Activated naive CD8-positive, alpha-beta T cell treated with anti-CD3 and anti-CD28 coated beads, Interleukin-2, amount 50 U/mL, for 24 hours (primary cell): ENCODE measurements at regions not wholly inside any gene's neighbourhood (a gene's known extent, or its start where the extent isn't known, plus 50 kb on each side); places are given as distances from the start of the nearest gene placed in this dataset.
"Not testable (repeated sequence)": the region's sequence is repeated elsewhere in the genome, so short reads cannot be mapped to it uniquely, and the experiment has no call there.

Source experiments
- ATAC-seq: fragments of 150-1000 bp; cut with Tn5 transposase; one replicate; pipeline ENCODE4 v1.10.0; 2021
- DNase-seq: peaks from one replicate; pipeline ENCODE4 v3.0.0; 2021
- H3K27ac Mint-ChIP-seq: one replicate; pipeline ENCODE4 v1.8.0; 2021; ENCODE audit warnings: mild to moderate bottlenecking, mixed read lengths
- H3K27me3 Mint-ChIP-seq: one replicate; pipeline ENCODE4 v1.8.0; 2021; ENCODE audit warnings: mixed read lengths
- H3K36me3 Mint-ChIP-seq: one replicate; pipeline ENCODE4 v1.8.0; 2021; ENCODE audit warnings: low read depth, mixed read lengths
- H3K4me1 Mint-ChIP-seq: one replicate; pipeline ENCODE4 v1.8.0; 2021; ENCODE audit warnings: mixed read lengths
- H3K4me3 Mint-ChIP-seq: one replicate; pipeline ENCODE4 v1.8.0; 2021; ENCODE audit warnings: mild to moderate bottlenecking, moderate library complexity, mixed read lengths
- H3K9me3 Mint-ChIP-seq: one replicate; pipeline ENCODE4 v1.8.0; 2021; ENCODE audit warnings: mixed read lengths

DNA sequence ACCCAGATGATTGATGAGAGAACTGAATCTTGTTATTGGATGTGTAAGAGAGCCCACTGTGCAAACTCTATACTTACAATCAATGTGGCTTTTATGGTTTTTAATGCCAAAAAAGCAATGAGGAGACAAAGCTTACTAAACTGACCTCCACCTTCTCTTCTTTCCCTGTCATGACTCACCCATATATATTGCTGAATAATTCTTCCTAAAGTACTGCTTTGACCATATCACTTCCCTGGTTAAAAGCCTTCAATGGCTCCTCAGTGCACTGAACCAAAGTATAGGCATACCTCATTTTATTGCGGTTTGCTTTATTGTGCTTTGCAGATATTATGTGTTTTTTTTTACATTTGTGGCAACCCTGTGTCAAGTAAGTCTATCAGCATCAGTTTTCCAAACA lies 138.4 kb upstream of the PELI2 start:
- Mint-ChIP-seq H3K4me3 (no peak overlapping the region), H3K36me3 (peaks cover 1% of the 10 kb centered on the region), H3K4me1 (peaks cover 8% of the 10 kb centered on the region), H3K9me3 (peaks cover 5% of the 10 kb centered on the region), H3K27ac (no peak overlapping the region), H3K27me3 (peaks cover 14% of the 10 kb centered on the region)
- DNase-seq (no peak), ATAC-seq (no peak)

- H3K4me1 Mint-ChIP-seq = peaks cover 8% of the 10 kb centered on the region
- peaks cover 1% of the 10 kb centered on the region for H3K36me3 Mint-ChIP-seq
- no peak overlapping the region for H3K4me3 Mint-ChIP-seq
- no peak for DNase-seq
- ATAC-seq = peak; percentile 94
- peaks cover 5% of the 10 kb centered on the region for H3K9me3 Mint-ChIP-seq
- H3K27me3 Mint-ChIP-seq = peaks cover 23% of the 10 kb centered on the region
- H3K27ac Mint-ChIP-seq = no peak overlapping the region
These were observed 137.2 kb upstream of the PELI2 start for GRCh38 chr14:55980970-55981369.

GRCh38 chr14:55986069-55986468 lies 132.1 kb upstream of the PELI2 start:
- Mint-ChIP-seq H3K9me3 (no peaks in the 10 kb centered on the region), H3K27me3 (peaks cover 29% of the 10 kb centered on the region)
- DNase-seq = no peak

GRCh38 chr14:56000846-56001245 lies 117.4 kb upstream of the PELI2 start:
- Mint-ChIP-seq H3K9me3 (peaks cover 19% of the 10 kb centered on the region), H3K4me3 (no peak overlapping the region), H3K36me3 (peaks cover 9% of the 10 kb centered on the region), H3K27ac (no peak overlapping the region), H3K4me1 (peaks cover 42% of the 10 kb centered on the region), H3K27me3 (peaks cover 77% of the 10 kb centered on the region)
- ATAC-seq = no peak
- DNase-seq = no peak

More at GRCh38 chr14:55986069-55986468, 132.1 kb upstream of the PELI2 start:
- ATAC-seq = no peak
- Mint-ChIP-seq H3K4me1 (no peaks in the 10 kb centered on the region), H3K36me3 (no peaks in the 10 kb centered on the region), H3K27ac (no peak overlapping the region), H3K4me3 (no peak overlapping the region)

DNA sequence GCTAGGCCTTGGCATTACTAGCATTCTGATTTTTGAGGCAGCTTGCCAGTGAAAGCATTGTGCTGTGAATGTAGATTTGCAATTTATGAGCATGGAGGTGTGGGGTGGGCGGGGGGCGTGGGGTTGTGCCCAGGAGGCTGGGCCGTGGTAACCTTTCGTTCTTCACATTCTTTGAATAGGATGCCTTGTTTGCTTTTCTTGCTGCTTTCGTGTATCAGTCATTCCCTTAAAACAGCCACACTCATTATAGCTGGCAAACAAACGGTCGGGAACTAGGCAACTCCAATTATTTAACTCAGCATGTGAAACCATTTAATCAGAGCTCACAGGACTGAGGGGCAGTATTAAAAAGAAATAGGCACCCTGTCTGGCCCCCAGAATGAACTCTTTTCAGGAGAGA lies 115.9 kb upstream of the PELI2 start:
- Mint-ChIP-seq H3K27ac (no peak overlapping the region), H3K9me3 (peaks cover 18% of the 10 kb centered on the region), H3K4me1 (peaks cover 42% of the 10 kb centered on the region), H3K36me3 (peaks cover 9% of the 10 kb centered on the region), H3K27me3 (peaks cover 67% of the 10 kb centered on the region), H3K4me3 (no peak overlapping the region)
- DNase-seq (no peak), ATAC-seq (no peak)

DNA sequence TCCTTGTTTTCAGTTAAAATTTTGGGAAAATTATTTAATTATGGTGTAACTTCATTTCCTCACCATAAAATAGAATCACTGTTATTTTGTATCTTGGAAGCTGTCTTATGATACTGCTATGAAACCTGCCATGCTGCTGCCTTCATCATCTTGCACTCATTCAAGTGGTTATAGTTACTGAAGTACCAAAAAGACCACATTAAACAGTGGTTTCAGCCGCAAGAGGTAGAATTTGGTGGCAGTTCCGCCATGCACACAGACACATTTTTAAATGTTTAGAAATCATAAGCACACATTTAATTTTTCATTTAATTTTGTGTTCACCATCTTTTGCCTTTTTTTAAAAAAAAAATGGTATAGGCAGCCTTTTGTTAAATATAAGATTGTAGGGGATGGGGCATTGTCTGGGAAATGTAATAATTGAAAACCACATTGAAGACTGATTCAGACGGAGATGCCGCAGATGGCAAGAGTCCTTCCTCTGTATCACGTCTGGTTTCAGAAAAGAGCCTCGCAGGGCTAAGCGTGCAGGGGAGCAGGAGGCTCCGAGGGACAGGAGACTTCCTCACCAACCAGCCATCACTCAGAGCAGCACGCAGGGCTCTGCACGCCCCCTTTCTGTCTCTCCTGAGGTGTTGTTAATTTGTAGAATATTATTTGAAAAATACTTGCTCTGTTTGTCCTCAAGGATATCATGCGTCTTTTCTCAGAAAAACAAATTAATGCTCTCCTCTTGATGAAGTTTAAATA lies 115.2 kb upstream of the PELI2 start:
- Mint-ChIP-seq H3K4me1 (peaks cover 42% of the 10 kb centered on the region), H3K9me3 (peaks cover 11% of the 10 kb centered on the region), H3K4me3 (peak overlapping the region; percentile 15), H3K36me3 (peaks cover 11% of the 10 kb centered on the region), H3K27me3 (peaks cover 68% of the 10 kb centered on the region), H3K27ac (peak overlapping the region; percentile 77)
- DNase-seq (peak; percentile 56), ATAC-seq (peak; percentile 98)

DNA sequence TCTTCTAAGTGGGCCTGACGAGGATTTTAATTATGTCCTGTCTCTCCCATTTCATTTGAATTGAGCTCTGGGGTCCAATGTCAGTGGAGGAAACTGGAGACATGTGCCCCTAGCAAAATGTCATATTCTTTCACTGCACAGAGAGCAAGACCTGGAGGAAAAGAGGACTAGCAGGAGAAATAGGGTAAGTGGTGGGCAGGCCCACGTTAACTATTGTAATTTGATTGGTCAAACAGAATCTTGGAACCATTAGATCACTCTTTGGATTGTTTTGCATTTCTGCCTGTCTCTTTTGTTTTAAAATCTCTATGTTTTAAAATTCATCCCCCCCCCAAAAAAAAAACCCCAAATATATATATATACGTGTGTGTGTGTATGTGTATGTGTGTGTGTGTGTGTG lies 113.9 kb upstream of the PELI2 start:
- no peak overlapping the region for H3K27ac Mint-ChIP-seq
- peaks cover 69% of the 10 kb centered on the region for H3K27me3 Mint-ChIP-seq
- H3K4me3 Mint-ChIP-seq = peak overlapping the region; percentile 45

GRCh38 chr14:56004786-56005185 lies 113.4 kb upstream of the PELI2 start:
- Mint-ChIP-seq H3K36me3 (peaks cover 8% of the 10 kb centered on the region), H3K9me3 (peaks cover 8% of the 10 kb centered on the region), H3K4me1 (peaks cover 40% of the 10 kb centered on the region), H3K27me3 (peaks cover 72% of the 10 kb centered on the region), H3K27ac (no peak overlapping the region), H3K4me3 (peak overlapping the region; percentile 45)
- peak; percentile 53 for ATAC-seq
- DNase-seq = peak; percentile 28

More for the DNA sequence above, 113.9 kb upstream of the PELI2 start:
- H3K4me1 Mint-ChIP-seq = peaks cover 40% of the 10 kb centered on the region
- DNase-seq (no peak), ATAC-seq (no peak)
- peaks cover 6% of the 10 kb centered on the region for H3K36me3 Mint-ChIP-seq
- peaks cover 7% of the 10 kb centered on the region for H3K9me3 Mint-ChIP-seq

GRCh38 chr14:56005191-56006053 lies 112.8 kb upstream of the PELI2 start:
- DNase-seq (no peak), ATAC-seq (no peak)
- H3K27me3 Mint-ChIP-seq = peaks cover 69% of the 10 kb centered on the region
- H3K27ac Mint-ChIP-seq = no peak overlapping the region
- H3K9me3 Mint-ChIP-seq = peaks cover 8% of the 10 kb centered on the region
- H3K4me3 Mint-ChIP-seq = peak overlapping the region; percentile 45
- peaks cover 40% of the 10 kb centered on the region for H3K4me1 Mint-ChIP-seq
- peaks cover 8% of the 10 kb centered on the region for H3K36me3 Mint-ChIP-seq

GRCh38 chr14:56007491-56007890 lies 110.7 kb upstream of the PELI2 start:
- H3K9me3 Mint-ChIP-seq, DNase-seq, H3K4me3 Mint-ChIP-seq, H3K27ac Mint-ChIP-seq, ATAC-seq, H3K36me3 Mint-ChIP-seq: not testable (repeated sequence)
- peaks cover 52% of the 10 kb centered on the region for H3K27me3 Mint-ChIP-seq
- H3K4me1 Mint-ChIP-seq = peaks cover 33% of the 10 kb centered on the region

DNA sequence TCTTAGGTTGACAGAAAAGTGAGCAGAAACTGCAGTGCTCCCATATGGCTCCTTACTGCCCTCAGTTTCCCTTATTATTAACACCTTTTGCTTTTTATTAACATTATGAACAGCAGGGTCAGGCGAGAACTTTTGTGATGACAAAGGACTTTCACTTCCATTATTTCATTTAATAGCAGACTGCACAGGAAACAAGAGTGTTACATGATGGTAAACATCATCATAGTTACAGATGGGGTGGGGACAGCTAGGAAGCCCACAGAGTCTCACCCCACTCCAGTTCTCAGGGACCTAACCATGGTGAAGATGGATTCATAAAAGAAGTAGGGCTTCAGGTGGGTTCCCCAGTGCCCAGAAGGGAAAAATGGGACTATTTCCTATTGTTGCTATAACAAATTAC lies 110.1 kb upstream of the PELI2 start:
- peaks cover 8% of the 10 kb centered on the region for H3K9me3 Mint-ChIP-seq
- no peak for ATAC-seq
- no peak overlapping the region for H3K4me3 Mint-ChIP-seq
- no peak overlapping the region for H3K27ac Mint-ChIP-seq
- peaks cover 51% of the 10 kb centered on the region for H3K27me3 Mint-ChIP-seq
- H3K36me3 Mint-ChIP-seq = peaks cover 5% of the 10 kb centered on the region
- no peak for DNase-seq
- peaks cover 26% of the 10 kb centered on the region for H3K4me1 Mint-ChIP-seq

GRCh38 chr14:56008661-56009060 lies 109.5 kb upstream of the PELI2 start:
- Mint-ChIP-seq H3K27me3 (peaks cover 48% of the 10 kb centered on the region), H3K4me1 (peaks cover 21% of the 10 kb centered on the region), H3K9me3 (peaks cover 11% of the 10 kb centered on the region)
- ATAC-seq, H3K27ac Mint-ChIP-seq, DNase-seq, H3K36me3 Mint-ChIP-seq, H3K4me3 Mint-ChIP-seq: not testable (repeated sequence)

DNA sequence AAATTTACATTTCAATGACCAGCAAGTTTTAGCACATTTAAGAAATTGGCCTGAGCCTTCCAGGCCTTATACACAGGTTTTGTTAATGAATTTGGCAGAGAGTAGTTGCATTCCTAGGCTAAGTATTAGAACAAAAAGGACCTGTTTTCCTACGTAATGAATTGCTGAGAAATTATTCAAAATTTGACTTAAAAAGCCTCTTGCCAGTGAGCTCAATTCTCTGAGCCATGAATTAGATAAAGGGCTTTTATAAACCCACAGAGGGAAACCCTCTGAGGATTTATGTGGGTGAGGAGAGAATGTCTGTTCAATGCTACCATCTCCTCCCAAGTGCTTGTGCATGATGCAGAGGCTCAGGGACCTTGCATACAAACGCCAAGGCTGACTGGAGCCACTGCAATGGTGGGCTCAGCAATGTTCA lies 94.5 kb upstream of the PELI2 start:
- Mint-ChIP-seq H3K36me3 (no peaks in the 10 kb centered on the region), H3K9me3 (peaks cover 4% of the 10 kb centered on the region), H3K4me3 (no peak overlapping the region), H3K27me3 (peaks cover 12% of the 10 kb centered on the region), H3K27ac (no peak overlapping the region), H3K4me1 (no peaks in the 10 kb centered on the region)
- DNase-seq (no peak), ATAC-seq (no peak)

DNA sequence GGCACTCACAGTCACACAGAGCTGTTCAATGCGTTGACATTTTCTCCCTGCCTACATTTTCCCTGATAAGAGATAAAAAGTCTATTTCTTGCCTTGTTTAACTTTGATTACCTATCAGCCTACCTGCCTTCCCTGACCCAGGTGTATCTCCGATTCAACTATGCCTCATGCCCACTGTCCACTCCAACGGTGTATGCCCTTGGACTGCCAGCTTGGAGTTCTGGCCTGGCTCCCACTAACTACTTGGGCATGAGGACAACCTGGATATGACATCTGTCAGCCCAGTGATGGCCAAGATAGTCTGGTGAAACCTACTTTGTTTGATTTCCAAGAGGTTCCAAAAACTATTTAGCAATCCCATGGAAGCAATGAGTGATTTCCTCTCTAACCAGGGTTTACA lies 93.0 kb upstream of the PELI2 start:
- Mint-ChIP-seq H3K4me3 (no peak overlapping the region), H3K27ac (no peak overlapping the region), H3K9me3 (no peaks in the 10 kb centered on the region), H3K4me1 (no peaks in the 10 kb centered on the region), H3K27me3 (peaks cover 14% of the 10 kb centered on the region), H3K36me3 (no peaks in the 10 kb centered on the region)
- DNase-seq (no peak), ATAC-seq (no peak)

- H3K4me1 Mint-ChIP-seq = no peaks in the 10 kb centered on the region
- no peaks in the 10 kb centered on the region for H3K9me3 Mint-ChIP-seq
- H3K27me3 Mint-ChIP-seq = peaks cover 22% of the 10 kb centered on the region
- no peak for DNase-seq
- no peak for ATAC-seq
- no peaks in the 10 kb centered on the region for H3K36me3 Mint-ChIP-seq
- H3K4me3 Mint-ChIP-seq = no peak overlapping the region
- H3K27ac Mint-ChIP-seq = no peak overlapping the region
These were observed 91.7 kb upstream of the PELI2 start for GRCh38 chr14:56026506-56026905.
